Sigmoid colon (tissue), 6 donors: ENCODE measurements at regions not wholly inside any gene's neighbourhood (a gene's known extent, or its start where the extent isn't known, plus 50 kb on each side); places are given as distances from the start of the nearest gene placed in this dataset.
"Not testable (repeated sequence)": the region's sequence is repeated elsewhere in the genome, so short reads cannot be mapped to it uniquely, and the experiment has no call there.

ENCODE experiments used
- DNase-seq: peaks from one replicate; pipeline ENCODE4 v3.0.0-alpha.2; 2019
- H3K27ac ChIP-seq, 4 donors: fragments of 200-600 bp; sonication (generic); one replicate each; pipeline ENCODE4 v1.5.1; 2016 to 2019; ENCODE audit warnings: mild to moderate bottlenecking in 1 of 4
- H3K27me3 ChIP-seq, 3 donors: fragments of 200-600 bp; sonication (generic); one replicate each; pipeline ENCODE4 v1.5.1; 2019; ENCODE audit warnings: mild to moderate bottlenecking in 1 of 3
- H3K36me3 ChIP-seq, 4 donors: fragments of 200-600 bp; sonication (generic); one replicate each; pipeline ENCODE4 v1.5.1; 2016 to 2019
- H3K4me1 ChIP-seq, 4 donors: fragments of 200-600 bp; sonication (generic); one replicate each; pipeline ENCODE4 v1.5.1; 2017 to 2019
- H3K4me3 ChIP-seq, 4 donors: fragments of 200-600 bp; sonication (generic); one replicate each; pipeline ENCODE4 v1.5.1; 2017 to 2019; ENCODE audit warnings: mild to moderate bottlenecking in 2 of 4, moderate library complexity in 1 of 4
- H3K9me3 ChIP-seq, 4 donors: fragments of 200-600 bp in 3 of 4; sonication (generic) in 3 of 4; one replicate each; pipeline versions ENCODE4 v1.5.1 to v1.6.1; 2013 to 2019
- CTCF ChIP-seq, 4 experiments: fragments of 450-650 bp in 3 of 4; fragments of 200-600 bp in 1 of 4; IDR thresholded peaks; one replicate each; pipeline ENCODE4 v1.5.1; 2016 to 2019; ENCODE audit warnings: antibody characterized with exemption in 4 of 4, mild to moderate bottlenecking in 3 of 4, moderate library complexity in 2 of 4
- EP300 ChIP-seq, 4 donors: sonication (generic); formaldehyde crosslinking; IDR thresholded peaks; one replicate each; pipeline ENCODE4 v1.6.1; 2017; ENCODE audit warnings: antibody characterized with exemption in 4 of 4
- POLR2A ChIP-seq, 2 donors: fragments of 450-650 bp; IDR thresholded peaks; one replicate each; pipeline ENCODE4 v1.6.1; 2016; ENCODE audit warnings: antibody characterized with exemption in 2 of 2, mild to moderate bottlenecking in 2 of 2, moderate library complexity in 2 of 2
- POLR2AphosphoS5 ChIP-seq, 4 donors: sonication (generic); formaldehyde crosslinking; IDR thresholded peaks; one replicate each; pipeline ENCODE4 v1.6.1; 2017; ENCODE audit warnings: antibody characterized with exemption in 4 of 4
- WGBS, 2 donors: extraction: QIAGEN DNeasy Blood & Tissue Kit; methylation state at CpG; one replicate each; pipeline ENCODE4 v1.1.7; 2013; 5-methylcytosine and 5-hydroxymethylcytosine counted together
- intact Hi-C: fragments of 100-400 bp; cut with DNase I; formaldehyde crosslinking; loops from one replicate; pipeline ENCODE4 v1.15.1; 2023
- donor health status: healthy with polysubstance abuse.
- donor health status: healthy.

GRCh38 chr14:86933460-86933859 lies 1059.5 kb downstream of the GALC start:
- WGBS, 2 donors, result 44 to 73% methylated on average over 2 of the region's 2 CpGs
- intact Hi-C loops, result no loop called here
- Histone ChIP-seq H3K4me3 (no peak overlapping the region), H3K27me3 (no peaks in the 10 kb centered on the region), H3K9me3 (no peaks in the 10 kb centered on the region), H3K27ac (no peak overlapping the region), H3K4me1 (no peaks in the 10 kb centered on the region), H3K36me3 (no peaks in the 10 kb centered on the region)
- DNase-seq, result no peak
- TF ChIP-seq POLR2AphosphoS5 (IDR thresholded peaks at IDR 0.05), result no peak
- TF ChIP-seq CTCF (IDR thresholded peaks at IDR 0.05), result no peak
- TF ChIP-seq EP300 (IDR thresholded peaks at IDR 0.05), result no peak
- TF ChIP-seq POLR2A (IDR thresholded peaks at IDR 0.05), result no peak

GRCh38 chr14:86915406-86915805 lies 1077.6 kb downstream of the GALC start:
- Histone ChIP-seq H3K9me3 (no peaks in the 10 kb centered on the region), H3K4me3 (no peak overlapping the region), H3K27me3 (no peaks in the 10 kb centered on the region), H3K36me3 (no peaks in the 10 kb centered on the region), H3K27ac (no peak overlapping the region), H3K4me1 (no peaks in the 10 kb centered on the region)
- no peak for DNase-seq
- TF ChIP-seq CTCF (IDR thresholded peaks at IDR 0.05), result no peak
- TF ChIP-seq POLR2AphosphoS5 (IDR thresholded peaks at IDR 0.05), result no peak
- TF ChIP-seq POLR2A (IDR thresholded peaks at IDR 0.05), result no peak
- TF ChIP-seq EP300 (IDR thresholded peaks at IDR 0.05), result no peak
- WGBS, 2 donors, result 45 to 61% methylated on average over 2 of the region's 2 CpGs
- intact Hi-C loops, result no loop called here

- H3K36me3 ChIP-seq, result no peaks in the 10 kb centered on the region
- no peak for DNase-seq
- no peaks in the 10 kb centered on the region for H3K9me3 ChIP-seq
- no peaks in the 10 kb centered on the region for H3K27me3 ChIP-seq
- H3K4me3 ChIP-seq, result no peak overlapping the region
- no peaks in the 10 kb centered on the region for H3K4me1 ChIP-seq
- TF ChIP-seq POLR2AphosphoS5 (IDR thresholded peaks at IDR 0.05), result no peak
- no peak for TF ChIP-seq EP300 (IDR thresholded peaks at IDR 0.05)
- TF ChIP-seq POLR2A (IDR thresholded peaks at IDR 0.05), result no peak
- no peak for TF ChIP-seq CTCF (IDR thresholded peaks at IDR 0.05)
- intact Hi-C loops, result no loop called here
- H3K27ac ChIP-seq, result no peak overlapping the region
Measured at GRCh38 chr14:86912709-86913108, 1080.3 kb downstream of the GALC start.

- Histone ChIP-seq H3K36me3 (no peaks in the 10 kb centered on the region), H3K27me3 (no peaks in the 10 kb centered on the region), H3K27ac (no peak overlapping the region), H3K4me3 (no peak overlapping the region), H3K9me3 (no peaks in the 10 kb centered on the region), H3K4me1 (no peaks in the 10 kb centered on the region)
- intact Hi-C loops, result no loop called here
- no peak for DNase-seq
- TF ChIP-seq POLR2A (IDR thresholded peaks at IDR 0.05) (no peak), EP300 (IDR thresholded peaks at IDR 0.05) (no peak), CTCF (IDR thresholded peaks at IDR 0.05) (no peak)
- 82 to 85% methylated on average over 6 of the region's 6 CpGs for WGBS, 2 donors
Measured at GRCh38 chr14:86911486-86911885, 1081.5 kb downstream of the GALC start.

- DNase-seq, H3K4me3 ChIP-seq, H3K9me3 ChIP-seq, intact Hi-C loops, H3K4me1 ChIP-seq, H3K27ac ChIP-seq, H3K27me3 ChIP-seq, H3K36me3 ChIP-seq: not testable (repeated sequence)
- WGBS, 2 donors, result 94 to 98% methylated on average over 48 of the region's 48 CpGs
Measured at GRCh38 chr14:86905386-86905926, 1087.5 kb downstream of the GALC start.
